Transverse colon (tissue), 4 donors: ENCODE measurements at regions not wholly inside any gene's neighbourhood (a gene's known extent, or its start where the extent isn't known, plus 50 kb on each side); places are given as distances from the start of the nearest gene placed in this dataset.

Source experiments
- DNase-seq: peaks from one replicate; pipeline ENCODE4 v3.0.0-alpha.2; 2019
- H3K27ac ChIP-seq, 4 donors: fragments of 200-600 bp; sonication (generic); 2 replicates each; pipeline ENCODE4 v1.5.1; 2016 to 2018; ENCODE audit warnings: inconsistent platforms in 4 of 4
- H3K27me3 ChIP-seq: fragments of 200-600 bp; sonication (generic); 2 replicates; pipeline ENCODE4 v1.5.1; 2017; ENCODE audit warnings: inconsistent platforms
- H3K36me3 ChIP-seq, 4 donors: fragments of 200-600 bp; sonication (generic); 2 replicates each; pipeline ENCODE4 v1.5.1; 2017 to 2019; ENCODE audit warnings: inconsistent platforms in 4 of 4
- H3K4me1 ChIP-seq, 4 donors: fragments of 200-600 bp; sonication (generic); 2 replicates each; pipeline ENCODE4 v1.5.1; 2017 to 2020; ENCODE audit warnings: inconsistent platforms in 4 of 4
- H3K4me3 ChIP-seq, 4 donors: fragments of 200-600 bp; sonication (generic); 1 replicate in 1 of 4; 2 replicates in 3 of 4; pipeline versions ENCODE4 v1.5.1 to v1.6.1; 2017 to 2019; ENCODE audit warnings: inconsistent platforms in 4 of 4
- H3K9me3 ChIP-seq, 2 donors: fragments of 200-600 bp; sonication (generic); 2 replicates each; pipeline ENCODE4 v1.5.1; 2017 to 2019; ENCODE audit warnings: inconsistent platforms in 2 of 2
- CTCF ChIP-seq, 5 experiments: fragments of 200-600 bp in 3 of 5; fragments of 450-650 bp in 2 of 5; sonication (generic) in 3 of 5; IDR thresholded peaks; 1 replicate in 2 of 5; 2 replicates in 3 of 5; pipeline ENCODE4 v1.5.1; 2016 to 2017; ENCODE audit warnings: antibody characterized with exemption in 5 of 5, inconsistent platforms in 3 of 5, mild to moderate bottlenecking in 2 of 5, moderate library complexity in 1 of 5
- EP300 ChIP-seq: sonication (generic); formaldehyde crosslinking; IDR thresholded peaks from one replicate; pipeline ENCODE4 v1.6.1; 2017; ENCODE audit warnings: antibody characterized with exemption, low read depth
- POLR2A ChIP-seq: fragments of 450-650 bp; IDR thresholded peaks from one replicate; pipeline ENCODE4 v1.6.1; 2016; ENCODE audit warnings: antibody characterized with exemption, mild to moderate bottlenecking, moderate library complexity
- POLR2AphosphoS5 ChIP-seq, 3 donors: sonication (generic); formaldehyde crosslinking; IDR thresholded peaks; one replicate each; pipeline ENCODE4 v1.6.1; 2016; ENCODE audit warnings: antibody characterized with exemption in 3 of 3
- WGBS, 2 donors: methylation state at CpG; one replicate each; pipeline ENCODE4 v1.1.5; 2018; ENCODE audit warnings: low coverage in 1 of 2; 5-methylcytosine and 5-hydroxymethylcytosine counted together
- in situ Hi-C, 4 donors: fragments of 200-750 bp; cut with MboI; loops; one replicate each; pipeline versions ENCODE4 v1.15.0 to v1.15.1; 2017; ENCODE audit warnings: low sequenced_read_pairs in 3 of 4, low pct_ligation_motif_present in 1 of 4, low pct_unique_long_range_greater_than_20kb in 1 of 4
- intact Hi-C: fragments of 100-400 bp; cut with DNase I; formaldehyde crosslinking; loops from one replicate; pipeline ENCODE4 v1.15.1; 2023; ENCODE audit warnings: low total_unique reads

- DNase-seq: no peak
- Histone ChIP-seq H3K4me3 (no peak overlapping the region), H3K9me3 (no peaks in the 10 kb centered on the region), H3K27ac (no peak overlapping the region), H3K36me3 (no peaks in the 10 kb centered on the region), H3K27me3 (no peaks in the 10 kb centered on the region), H3K4me1 (no peaks in the 10 kb centered on the region)
- WGBS, 2 donors: 72 to 76% methylated on average over 3 to 6 of the region's 6 CpGs
- in situ Hi-C loops: no loop called here
- intact Hi-C loops: no loop called here
- TF ChIP-seq CTCF (IDR thresholded peaks at IDR 0.05): no peak
- no peak for TF ChIP-seq EP300
- no peak for TF ChIP-seq POLR2A
- TF ChIP-seq POLR2AphosphoS5 (IDR thresholded peaks at IDR 0.05): no peak
Observed at GRCh38 chr13:47747901-47748300, 253.2 kb downstream of the SUCLA2 start.

- in situ Hi-C loops (no loop called here), intact Hi-C loops (no loop called here)
- DNase-seq: no peak
- no peaks in the 10 kb centered on the region for H3K9me3 ChIP-seq
- H3K4me3 ChIP-seq: no peak overlapping the region
- H3K4me1 ChIP-seq: no peaks in the 10 kb centered on the region
- WGBS, 2 donors: 64 to 66% methylated on average over 4 to 5 of the region's 5 CpGs
- no peak for TF ChIP-seq EP300
- no peaks in the 10 kb centered on the region for H3K27me3 ChIP-seq
- H3K27ac ChIP-seq: no peak overlapping the region
- H3K36me3 ChIP-seq: no peaks in the 10 kb centered on the region
Observed at GRCh38 chr13:47726394-47726793, 274.7 kb downstream of the SUCLA2 start.

- WGBS, 2 donors: 57 to 62% methylated on average over 1 to 4 of the region's 4 CpGs
- no peaks in the 10 kb centered on the region for H3K27me3 ChIP-seq
- DNase-seq: no peak
- H3K4me3 ChIP-seq: no peak overlapping the region
- H3K4me1 ChIP-seq: no peaks in the 10 kb centered on the region
- in situ Hi-C loops: no loop called here
- no peaks in the 10 kb centered on the region for H3K36me3 ChIP-seq
- TF ChIP-seq CTCF (IDR thresholded peaks at IDR 0.05): no peak
- no peak for TF ChIP-seq EP300
- no peak for TF ChIP-seq POLR2A
- TF ChIP-seq POLR2AphosphoS5 (IDR thresholded peaks at IDR 0.05): no peak
- no peaks in the 10 kb centered on the region for H3K9me3 ChIP-seq
- no peak overlapping the region for H3K27ac ChIP-seq
- intact Hi-C loops: no loop called here
Observed at GRCh38 chr13:47723898-47724297, 277.2 kb downstream of the SUCLA2 start.

GRCh38 chr13:47719164-47719563 is 281.9 kb downstream of the SUCLA2 start:
- no peak for TF ChIP-seq POLR2AphosphoS5 (IDR thresholded peaks at IDR 0.05)
- no peak for TF ChIP-seq EP300
- TF ChIP-seq POLR2A: no peak
- no peak for TF ChIP-seq CTCF (IDR thresholded peaks at IDR 0.05)
- intact Hi-C loops (no loop called here), in situ Hi-C loops (no loop called here)
- H3K36me3 ChIP-seq: no peaks in the 10 kb centered on the region
- no peak for DNase-seq
- no peak overlapping the region for H3K27ac ChIP-seq
- H3K4me3 ChIP-seq: no peak overlapping the region
- H3K27me3 ChIP-seq: no peaks in the 10 kb centered on the region
- H3K4me1 ChIP-seq: no peaks in the 10 kb centered on the region
- no peaks in the 10 kb centered on the region for H3K9me3 ChIP-seq
- 67 to 96% methylated on average over 2 of the region's 2 CpGs for WGBS, 2 donors

- no peak for DNase-seq
- in situ Hi-C loops (no loop called here), intact Hi-C loops (no loop called here)
- no peaks in the 10 kb centered on the region for H3K36me3 ChIP-seq
- no peak for TF ChIP-seq CTCF (IDR thresholded peaks at IDR 0.05)
- no peak for TF ChIP-seq POLR2A
- no peak for TF ChIP-seq POLR2AphosphoS5 (IDR thresholded peaks at IDR 0.05)
- no peaks in the 10 kb centered on the region for H3K27me3 ChIP-seq
- no peaks in the 10 kb centered on the region for H3K9me3 ChIP-seq
- no peak overlapping the region for H3K4me3 ChIP-seq
- WGBS, 2 donors: 50 to 68% methylated on average over 8 of the region's 8 CpGs
- H3K27ac ChIP-seq: no peak overlapping the region
- no peaks in the 10 kb centered on the region for H3K4me1 ChIP-seq
Observed at GRCh38 chr13:47718556-47718955, 282.5 kb downstream of the SUCLA2 start.
